ENCODE measurements at regions not wholly inside any gene's neighbourhood (a gene's known extent, or its start where the extent isn't known, plus 50 kb on each side); places are given as distances from the start of the nearest gene placed in this dataset.

DNA sequence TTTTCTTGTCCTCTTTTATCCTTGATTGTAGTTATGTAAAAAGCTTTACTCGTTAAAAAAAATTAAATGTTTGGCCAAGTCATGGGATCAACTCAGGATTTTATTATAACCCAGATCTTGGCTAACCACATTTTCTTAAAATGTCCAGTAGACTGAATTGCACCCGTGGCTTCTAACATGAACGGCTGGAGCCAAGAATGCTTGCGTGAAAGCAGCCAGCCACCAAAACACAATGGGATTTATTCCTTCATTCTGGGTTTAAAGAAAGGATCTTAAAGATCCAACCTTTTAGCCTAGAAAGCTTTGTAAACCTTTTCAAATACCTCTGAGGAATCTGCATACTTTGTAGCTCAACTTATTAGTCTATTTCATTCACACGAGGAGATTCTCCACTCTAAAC, 404.4 kb downstream of the USP25 start:
- TF ChIP-seq EZH2 (IDR thresholded peaks at IDR 0.05; ENCODE audit: insufficient read depth, poor library complexity, severe bottlenecking) = no peak
- TF ChIP-seq EZH2phosphoT487 (IDR thresholded peaks at IDR 0.05; ENCODE audit: insufficient read depth, low read depth) = no peak

Data from GM23248 (cell line).